Amniotic epithelial cell (primary cell): ENCODE measurements at regions not wholly inside any gene's neighbourhood (a gene's known extent, or its start where the extent isn't known, plus 50 kb on each side); places are given as distances from the start of the nearest gene placed in this dataset.

Source experiments
- DNase-seq: peaks from one replicate; pipeline ENCODE4 v3.0.0-alpha.2; 2010; ENCODE audit warnings: low read depth

GRCh38 chr2:160876765-160877164 lies 283.5 kb upstream of the TANK start:
- DNase-seq: peak; percentile 31

- peak; percentile 55 for DNase-seq
Observed at GRCh38 chr2:160878618-160879017, 281.6 kb upstream of the TANK start.

DNA sequence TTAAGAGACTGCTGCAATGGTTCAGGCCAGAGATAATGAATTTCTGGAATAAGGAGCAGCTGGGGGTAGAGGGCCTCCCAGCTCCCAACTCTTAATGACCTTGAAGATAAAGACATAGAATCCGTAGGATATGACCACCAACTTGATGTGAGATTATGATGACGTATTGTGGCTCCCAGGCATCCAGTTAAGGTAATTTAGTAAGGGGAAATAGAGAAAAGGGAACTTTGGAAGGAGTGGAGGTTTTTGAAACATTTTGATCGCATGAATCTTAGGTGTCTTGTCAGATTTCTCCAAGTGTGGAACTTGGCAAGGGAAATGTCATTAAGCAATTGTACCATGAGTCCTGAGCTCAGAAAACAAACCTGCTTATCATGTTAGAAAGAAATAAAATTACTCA lies 277.3 kb upstream of the TANK start:
- DNase-seq: peak; percentile 72

DNA sequence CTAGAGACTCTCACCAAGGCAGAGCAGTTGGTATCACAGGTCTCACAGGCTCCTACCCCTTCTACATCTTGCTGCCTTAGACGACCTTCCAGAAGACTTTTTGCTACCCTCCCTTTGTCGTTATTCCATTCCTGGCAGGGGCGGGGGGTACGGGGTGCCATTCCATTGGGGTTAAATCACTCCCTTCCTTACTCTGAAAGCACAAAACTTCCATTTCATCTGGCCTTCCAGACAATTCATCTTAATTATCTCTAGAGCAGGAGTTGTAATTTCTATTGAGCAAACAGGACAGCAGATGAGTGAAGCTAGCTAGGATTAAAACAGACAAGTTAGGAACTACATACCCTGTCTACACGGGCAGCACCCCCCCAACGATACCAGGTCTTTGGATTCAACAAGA lies 276.2 kb upstream of the TANK start:
- peak; percentile 21 for DNase-seq

DNA sequence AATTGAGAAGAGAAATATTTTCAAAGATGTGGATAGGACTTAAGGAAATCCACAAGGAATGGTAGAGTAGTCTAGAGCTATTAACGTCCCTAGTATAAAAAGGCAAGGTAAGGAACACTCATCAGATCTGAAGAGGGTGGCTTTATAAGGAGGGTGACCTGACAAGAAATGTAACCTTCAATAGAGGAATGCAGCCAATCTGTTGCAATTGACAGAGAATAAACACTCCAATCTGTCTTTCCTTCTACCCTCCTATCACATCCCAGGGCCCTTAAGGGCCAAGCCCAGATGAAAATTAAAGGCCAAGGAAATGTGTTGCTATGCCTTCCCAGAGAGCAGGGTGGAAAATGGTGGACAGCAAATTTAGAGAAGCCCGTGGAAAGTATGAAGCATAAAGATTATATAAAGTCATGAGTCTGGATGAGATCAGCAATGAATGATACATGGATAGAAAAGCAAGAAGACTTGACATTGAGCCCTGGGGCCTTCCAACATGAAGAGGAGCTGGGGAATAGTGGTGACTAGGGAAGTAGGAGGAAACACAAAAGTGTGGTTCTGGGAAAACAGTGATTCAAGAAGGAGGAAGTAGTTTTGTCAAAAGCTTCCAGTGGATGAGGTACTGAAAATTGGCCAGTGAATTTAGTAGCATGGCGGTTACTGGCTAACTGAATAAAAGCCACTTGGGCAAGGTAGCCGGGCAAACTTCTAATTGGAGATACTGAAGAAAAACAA lies 270.6 kb upstream of the TANK start:
- no peak for DNase-seq

GRCh38 chr2:160890667-160891352 lies 269.4 kb upstream of the TANK start:
- DNase-seq: peak; percentile 56

- DNase-seq: peak; percentile 48
Observed at GRCh38 chr2:160891353-160891740, 268.9 kb upstream of the TANK start.

GRCh38 chr2:160892204-160892603 lies 268.0 kb upstream of the TANK start:
- DNase-seq: no peak

DNA sequence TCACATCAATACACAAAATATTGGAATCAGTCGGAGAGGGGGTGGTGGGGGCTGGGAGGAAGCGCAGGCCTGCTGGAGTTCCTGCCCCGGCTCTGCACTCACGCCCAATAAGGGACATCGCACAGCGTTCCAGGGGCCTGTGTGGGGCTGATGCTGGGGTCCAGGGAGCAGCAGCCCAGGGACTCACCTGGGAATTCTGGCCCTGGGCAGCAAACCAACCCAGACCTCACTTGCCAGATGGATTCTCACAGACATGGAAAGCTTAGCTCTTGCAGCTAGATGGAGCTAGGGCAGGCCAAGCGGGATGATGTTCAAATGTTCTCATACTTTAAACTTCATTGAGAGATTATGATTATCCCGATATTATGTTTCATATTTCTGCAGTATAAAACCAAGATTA lies 266.6 kb upstream of the TANK start:
- no peak for DNase-seq

DNA sequence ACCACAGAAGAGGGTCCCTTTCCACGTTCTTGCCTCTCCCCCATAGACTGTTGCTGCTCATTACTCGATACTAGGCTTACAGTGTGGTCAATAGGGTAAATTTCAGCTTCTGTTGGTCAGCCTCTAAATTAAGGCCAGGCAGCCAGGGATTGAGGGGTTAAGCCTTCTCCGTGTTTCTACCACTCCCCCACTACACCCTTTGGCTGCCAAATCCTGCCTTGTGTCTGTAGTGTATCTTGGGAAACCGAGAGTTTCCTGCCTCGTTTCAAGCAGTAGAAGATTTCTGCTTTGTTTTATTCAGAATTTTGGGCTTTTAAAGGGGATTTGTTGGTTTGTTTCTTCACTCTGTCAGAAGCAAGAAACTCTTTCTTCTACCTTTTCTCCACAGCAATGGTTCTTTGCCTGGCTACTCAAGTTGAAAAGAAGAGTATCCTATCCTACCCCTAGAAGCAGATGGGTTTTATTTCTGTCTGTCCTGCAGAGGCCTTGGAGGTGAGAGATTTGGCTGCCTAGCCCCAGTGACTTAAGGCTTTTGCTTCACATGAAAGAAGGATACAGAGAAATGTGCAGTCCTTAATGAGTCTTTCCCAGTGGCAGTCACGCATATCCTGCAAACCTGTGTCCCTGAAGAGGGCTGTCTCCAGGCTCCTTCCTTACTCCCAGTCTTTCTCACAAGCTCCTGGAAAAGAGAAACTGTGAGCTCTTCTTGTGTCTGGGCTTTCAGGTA lies 261.5 kb upstream of the TANK start:
- DNase-seq: no peak

- peak; percentile 27 for DNase-seq
Observed at GRCh38 chr2:160901613-160902012, 258.6 kb upstream of the TANK start.

- no peak for DNase-seq
Observed at GRCh38 chr2:160905862-160906261, 254.4 kb upstream of the TANK start.

- DNase-seq: no peak
Observed at GRCh38 chr2:160906878-160907277, 253.3 kb upstream of the TANK start.

GRCh38 chr2:160907738-160908137 lies 252.5 kb upstream of the TANK start:
- DNase-seq: no peak

- DNase-seq: no peak
Observed at GRCh38 chr2:160908157-160908556, 252.1 kb upstream of the TANK start.

- no peak for DNase-seq
Observed at GRCh38 chr2:160909781-160910242, 250.4 kb upstream of the TANK start.

DNA sequence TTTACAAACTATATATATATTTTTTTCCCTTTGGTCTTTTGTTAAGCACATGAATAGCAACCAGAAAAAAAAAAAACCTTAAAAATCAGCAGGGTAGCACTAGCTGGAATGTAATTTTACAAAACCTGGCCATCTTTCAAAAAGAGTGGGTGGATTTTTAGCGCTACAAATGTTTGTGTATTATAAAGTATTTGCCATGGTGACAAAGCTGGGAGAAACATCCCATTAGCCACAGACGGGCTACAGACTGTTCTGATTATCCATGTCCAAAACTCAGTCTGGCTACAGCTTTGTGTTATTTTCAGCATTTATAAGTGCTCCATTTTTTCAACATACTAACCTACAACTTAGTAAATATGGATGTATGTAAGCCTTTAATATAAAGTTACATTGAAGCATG lies 249.5 kb upstream of the TANK start:
- DNase-seq: no peak

- no peak for DNase-seq
Observed at GRCh38 chr2:160911258-160911657, 249.0 kb upstream of the TANK start.

- no peak for DNase-seq
Observed at GRCh38 chr2:160912276-160912675, 248.0 kb upstream of the TANK start.

GRCh38 chr2:160913323-160913722 lies 246.9 kb upstream of the TANK start:
- no peak for DNase-seq

DNA sequence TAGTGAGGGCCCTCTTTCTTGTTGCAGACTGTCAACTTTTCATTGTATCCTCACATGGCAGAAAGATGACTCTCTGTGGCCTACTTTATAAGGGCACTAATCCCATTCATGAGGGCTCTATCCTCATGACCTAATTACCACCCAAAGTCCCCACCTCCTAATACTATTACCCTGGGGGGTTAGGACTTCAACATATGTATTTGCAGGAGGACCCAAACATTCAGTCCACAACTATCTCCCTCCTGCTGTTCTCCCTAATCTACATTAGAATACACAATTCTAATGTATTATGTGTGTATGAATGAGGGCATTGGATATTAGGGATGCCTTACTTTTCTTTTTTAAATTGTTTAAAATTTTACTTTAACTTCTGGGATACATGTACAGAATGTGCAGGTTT lies 246.0 kb upstream of the TANK start:
- DNase-seq: no peak

DNA sequence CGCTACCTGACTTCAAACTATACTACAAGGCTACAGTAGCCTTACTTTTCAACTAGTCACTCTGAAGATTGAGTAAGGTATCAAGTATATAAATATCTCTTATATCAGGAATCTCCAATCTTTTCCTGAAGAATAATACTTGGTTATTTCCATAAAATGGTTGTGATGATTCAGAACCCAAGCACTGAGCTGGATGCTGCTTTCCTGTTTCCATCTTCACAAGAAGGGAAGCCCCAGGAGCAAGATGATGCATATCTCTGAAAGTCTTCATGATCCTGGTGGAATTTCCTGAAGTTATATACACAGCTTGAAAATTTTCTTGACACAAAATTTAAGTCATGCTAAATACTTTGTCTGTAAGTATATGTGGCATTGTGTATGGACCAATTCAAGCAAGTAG lies 243.9 kb upstream of the TANK start:
- DNase-seq: no peak

DNA sequence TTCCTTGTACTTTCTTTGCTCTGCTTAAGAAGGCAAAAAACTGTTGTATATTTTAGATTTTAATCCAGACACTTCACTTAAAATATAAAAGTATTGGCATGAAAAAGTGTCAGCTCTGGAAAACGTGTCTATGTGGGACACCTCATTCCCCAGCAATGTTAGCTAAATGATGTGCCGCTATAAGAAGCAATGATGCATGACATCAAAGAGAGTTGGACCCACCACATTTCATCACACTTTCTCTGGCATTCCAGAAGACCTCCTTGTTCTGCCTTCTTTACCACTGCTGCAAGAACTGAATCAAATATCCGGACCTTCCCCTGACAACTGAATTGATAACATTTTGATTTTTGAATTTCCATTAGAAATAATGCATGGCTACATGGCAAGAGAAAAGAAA lies 242.4 kb upstream of the TANK start:
- no peak for DNase-seq
